ENCODE measurements at regions not wholly inside any gene's neighbourhood (a gene's known extent, or its start where the extent isn't known, plus 50 kb on each side); places are given as distances from the start of the nearest gene placed in this dataset.

- no peak for TF ChIP-seq CTCF (IDR thresholded peaks at IDR 0.05 in 4 of 5, conservative IDR thresholded peaks at IDR 0.05 in 1 of 5)
- TF ChIP-seq POLR2A (IDR thresholded peaks at IDR 0.05): no peak
These were observed 74.0 kb upstream of the SEPTIN5 start for GRCh38 chr22:19640306-19640705.

All from gastrocnemius medialis (tissue), 4 donors.